DOHH2 (cell line): ENCODE measurements at regions not wholly inside any gene's neighbourhood (a gene's known extent, or its start where the extent isn't known, plus 50 kb on each side); places are given as distances from the start of the nearest gene placed in this dataset.

Experiments used
- CTCF ChIP-seq: fragments of 200-600 bp; sonication (generic); IDR thresholded peaks from one replicate; pipeline ENCODE4 v1.5.1; 2014; ENCODE audit warnings: antibody characterized with exemption, mild to moderate bottlenecking, low read depth, low read length; ENCODE audit not compliant: poor library complexity, severe bottlenecking
- EZH2phosphoT487 ChIP-seq: fragments of 200-600 bp; sonication (generic); IDR thresholded peaks from 2 replicates; pipeline ENCODE4 v1.6.1; 2017; ENCODE audit warnings: borderline replicate concordance, mild to moderate bottlenecking, antibody characterized with exemption, low read length, moderate library complexity, mixed read lengths

GRCh38 chr2:64350996-64351395 is 103.0 kb upstream of the LGALSL start:
- no peak for TF ChIP-seq CTCF
- TF ChIP-seq EZH2phosphoT487: no peak
